ENCODE measurements at regions not wholly inside any gene's neighbourhood (a gene's known extent, or its start where the extent isn't known, plus 50 kb on each side); places are given as distances from the start of the nearest gene placed in this dataset.

DNA sequence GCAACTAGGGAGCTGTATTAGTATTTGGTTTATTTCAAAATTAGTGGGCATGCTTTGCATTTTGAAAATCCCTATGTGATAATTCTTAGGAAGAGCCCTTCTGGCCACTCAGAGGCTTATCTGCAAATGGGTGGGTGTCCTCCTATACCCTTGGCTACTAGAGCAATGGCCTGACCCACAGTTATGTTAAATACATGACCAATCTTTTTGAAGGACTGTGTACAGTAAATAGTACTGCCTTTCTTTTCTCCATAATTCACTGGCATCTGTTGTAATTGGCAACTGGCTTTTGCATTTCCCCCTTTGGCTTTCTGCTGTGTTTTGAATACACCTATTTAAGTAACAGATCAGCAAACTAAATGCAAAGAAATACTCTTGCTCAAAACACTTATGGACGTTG, 175.4 kb downstream of the ANXA2 start:
- Histone ChIP-seq H3K79me1 (ENCODE audit: insufficient read depth, low read depth, low read length, poor library complexity, severe bottlenecking) (no peaks in the 10 kb centered on the region), H2AK5ac (ENCODE audit: insufficient read length, low read length) (no peak overlapping the region), H3K4ac (ENCODE audit: low read depth, low read length) (no peak overlapping the region), H2BK120ac (ENCODE audit: low read depth, low read length, poor library complexity, severe bottlenecking) (no peak overlapping the region), H2AFZ (ENCODE audit: low read length) (no peak overlapping the region), H3K14ac (ENCODE audit: insufficient read depth, low read length) (no peak overlapping the region), H2BK12ac (ENCODE audit: insufficient read length, low read depth, low read length) (no peak overlapping the region), H3K79me2 (ENCODE audit: insufficient read depth, low read length) (no peaks in the 10 kb centered on the region), H4K20me1 (ENCODE audit: control insufficient read depth, insufficient read depth, insufficient read length) (no peaks in the 10 kb centered on the region), H2BK15ac (ENCODE audit: low read depth, low read length) (no peak overlapping the region), H3K23me2 (ENCODE audit: insufficient read length, low read depth, low read length, poor library complexity, severe bottlenecking) (no peaks in the 10 kb centered on the region), H4K91ac (ENCODE audit: insufficient read length, low read depth, low read length) (no peak overlapping the region), H3K23ac (ENCODE audit: insufficient read length, low read depth, low read length) (no peak overlapping the region), H3K9ac (ENCODE audit: extremely low read depth, insufficient read length, low read length) (no peak overlapping the region), H3T11ph (ENCODE audit: low read length) (no peak overlapping the region), H2BK5ac (ENCODE audit: insufficient read length, low read length) (no peak overlapping the region), H3K4me1 (ENCODE audit: insufficient read depth, low read length) (no peaks in the 10 kb centered on the region), H3K56ac (ENCODE audit: insufficient read length, low read depth, low read length) (no peak overlapping the region), H4K5ac (ENCODE audit: insufficient read length, low read depth, low read length) (no peak overlapping the region), H3K9me3 (ENCODE audit: control insufficient read depth, low read depth, low read length) (no peaks in the 10 kb centered on the region), H3K18ac (ENCODE audit: insufficient read length, low read depth, low read length) (no peak overlapping the region), H3K4me2 (ENCODE audit: insufficient read depth, insufficient read length, low read length) (no peak overlapping the region), H2BK20ac (ENCODE audit: low read depth, low read length, poor library complexity, severe bottlenecking) (no peak overlapping the region), H3K27ac (ENCODE audit: insufficient read length, low read depth, low read length) (no peak overlapping the region), H4K8ac (replicated peaks; ENCODE audit: insufficient read length, low read depth, low read length) (no peak overlapping the region), H3K27me3 (ENCODE audit: insufficient read depth, low read length) (no peaks in the 10 kb centered on the region)
- Mint-ChIP-seq H3K36me3 (ENCODE audit: insufficient read depth in 1 of 3, low read depth in 3 of 3) (no peaks in the 10 kb centered on the region; a peak in 1 of 7 replicates), H3K27ac (no peak overlapping the region), H3K9me3 (no peaks in the 10 kb centered on the region), H3K4me3 (no peak overlapping the region), H3K27me3 (ENCODE audit: low read depth) (no peaks in the 10 kb centered on the region), H3K4me1 (peaks cover 2 to 4% of the 10 kb centered on the region in 2 experiments; a peak in 1 of 4 replicates)
- TF ChIP-seq, protein P1, sequence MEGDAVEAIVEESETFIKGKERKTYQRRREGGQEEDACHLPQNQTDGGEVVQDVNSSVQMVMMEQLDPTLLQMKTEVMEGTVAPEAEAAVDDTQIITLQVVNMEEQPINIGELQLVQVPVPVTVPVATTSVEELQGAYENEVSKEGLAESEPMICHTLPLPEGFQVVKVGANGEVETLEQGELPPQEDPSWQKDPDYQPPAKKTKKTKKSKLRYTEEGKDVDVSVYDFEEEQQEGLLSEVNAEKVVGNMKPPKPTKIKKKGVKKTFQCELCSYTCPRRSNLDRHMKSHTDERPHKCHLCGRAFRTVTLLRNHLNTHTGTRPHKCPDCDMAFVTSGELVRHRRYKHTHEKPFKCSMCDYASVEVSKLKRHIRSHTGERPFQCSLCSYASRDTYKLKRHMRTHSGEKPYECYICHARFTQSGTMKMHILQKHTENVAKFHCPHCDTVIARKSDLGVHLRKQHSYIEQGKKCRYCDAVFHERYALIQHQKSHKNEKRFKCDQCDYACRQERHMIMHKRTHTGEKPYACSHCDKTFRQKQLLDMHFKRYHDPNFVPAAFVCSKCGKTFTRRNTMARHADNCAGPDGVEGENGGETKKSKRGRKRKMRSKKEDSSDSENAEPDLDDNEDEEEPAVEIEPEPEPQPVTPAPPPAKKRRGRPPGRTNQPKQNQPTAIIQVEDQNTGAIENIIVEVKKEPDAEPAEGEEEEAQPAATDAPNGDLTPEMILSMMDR (conservative IDR thresholded peaks at IDR 0.05) = no peak
- no peak for DNase-seq
- WGBS (ENCODE audit: extremely low coverage, insufficient read length, low lambda C conversion rate) = no CpG with 5 or more reads among the region's 1 CpG

Data from H9 (cell line).